Sciatic nerve (tissue), 2 donors: ENCODE measurements at regions not wholly inside any gene's neighbourhood (a gene's known extent, or its start where the extent isn't known, plus 50 kb on each side); places are given as distances from the start of the nearest gene placed in this dataset.
A peak's percentile ranks its signal among the peaks of the same experiment; 100 is the strongest.

Source experiments
- ATAC-seq: fragments of 200-7000 bp; cut with Tn5 transposase; one replicate; pipeline ENCODE4 v1.9.1; 2020; ENCODE audit warnings: mild to moderate bottlenecking, moderate library complexity
- DNase-seq: peaks from one replicate; pipeline ENCODE4 v3.0.0-alpha.2; 2020; ENCODE audit warnings: low spot score
- intact Hi-C: fragments of 100-400 bp; cut with DNase I; formaldehyde crosslinking; loops from one replicate; pipeline ENCODE4 v1.14.2; 2022
- donor health status: DM: no; HTN: no; CAD: no.
- donor health status: DM: no; HTN: no; CAD: no.

- DNase-seq (no peak), ATAC-seq (peak; percentile 70)
- intact Hi-C loops, result no loop called here
Measured at GRCh38 chr2:152925547-152926448, 207.4 kb downstream of the ARL6IP6 start.

GRCh38 chr2:152924722-152925121 lies 206.3 kb downstream of the ARL6IP6 start:
- ATAC-seq, result no peak
- intact Hi-C loops, result no loop called here
- no peak for DNase-seq

- DNase-seq, result no peak
- intact Hi-C loops, result no loop called here
- no peak for ATAC-seq
Measured at GRCh38 chr2:152924219-152924618, 205.8 kb downstream of the ARL6IP6 start.

GRCh38 chr2:152920846-152921245 lies 202.4 kb downstream of the ARL6IP6 start:
- ATAC-seq, result no peak

GRCh38 chr2:152910970-152911369 lies 192.6 kb downstream of the ARL6IP6 start:
- intact Hi-C loops, result no loop called here
- ATAC-seq, result no peak
- DNase-seq, result no peak

More at GRCh38 chr2:152920846-152921245, 202.4 kb downstream of the ARL6IP6 start:
- intact Hi-C loops, result no loop called here
- no peak for DNase-seq

GRCh38 chr2:152907046-152907445 lies 188.6 kb downstream of the ARL6IP6 start:
- intact Hi-C loops, result no loop called here
- DNase-seq (no peak), ATAC-seq (no peak)

- ATAC-seq (no peak), DNase-seq (no peak)
- intact Hi-C loops, result no loop called here
Measured at GRCh38 chr2:152894051-152894450, 175.6 kb downstream of the ARL6IP6 start.

- no peak for ATAC-seq
- intact Hi-C loops, result no loop called here
Measured at GRCh38 chr2:152890736-152891135, 172.3 kb downstream of the ARL6IP6 start.

GRCh38 chr2:152883951-152884487 lies 165.6 kb downstream of the ARL6IP6 start:
- ATAC-seq (no peak), DNase-seq (no peak)
- intact Hi-C loops, result no loop called here

More at GRCh38 chr2:152890736-152891135, 172.3 kb downstream of the ARL6IP6 start:
- DNase-seq, result no peak

GRCh38 chr2:152881527-152881926 lies 163.1 kb downstream of the ARL6IP6 start:
- no peak for ATAC-seq
- intact Hi-C loops, result no loop called here
- no peak for DNase-seq

- intact Hi-C loops, result no loop called here
- no peak for ATAC-seq
Measured at GRCh38 chr2:152879275-152879674, 160.9 kb downstream of the ARL6IP6 start.

GRCh38 chr2:152875701-152876695 lies 157.6 kb downstream of the ARL6IP6 start:
- DNase-seq (no peak), ATAC-seq (no peak)
- intact Hi-C loops, result no loop called here

More at GRCh38 chr2:152879275-152879674, 160.9 kb downstream of the ARL6IP6 start:
- DNase-seq, result no peak

- ATAC-seq (no peak), DNase-seq (no peak)
- intact Hi-C loops, result no loop called here
Measured at GRCh38 chr2:152874955-152875354, 156.5 kb downstream of the ARL6IP6 start.

GRCh38 chr2:152870239-152870638 lies 151.8 kb downstream of the ARL6IP6 start:
- no peak for ATAC-seq

GRCh38 chr2:152867397-152867796 lies 149.0 kb downstream of the ARL6IP6 start:
- ATAC-seq (no peak), DNase-seq (no peak)
- intact Hi-C loops, result no loop called here

More at GRCh38 chr2:152870239-152870638, 151.8 kb downstream of the ARL6IP6 start:
- DNase-seq, result no peak
- intact Hi-C loops, result no loop called here

- DNase-seq (no peak), ATAC-seq (no peak)
- intact Hi-C loops, result no loop called here
Measured at GRCh38 chr2:152864601-152865149, 146.3 kb downstream of the ARL6IP6 start.

GRCh38 chr2:152863826-152864225 lies 145.4 kb downstream of the ARL6IP6 start:
- DNase-seq, result no peak
- intact Hi-C loops, result no loop called here
- no peak for ATAC-seq

GRCh38 chr2:152861349-152861942 lies 143.0 kb downstream of the ARL6IP6 start:
- ATAC-seq (no peak), DNase-seq (no peak)
- intact Hi-C loops, result no loop called here
